Posterior vena cava (tissue), 2 donors: ENCODE measurements at regions not wholly inside any gene's neighbourhood (a gene's known extent, or its start where the extent isn't known, plus 50 kb on each side); places are given as distances from the start of the nearest gene placed in this dataset.
"Not testable (repeated sequence)": the region's sequence is repeated elsewhere in the genome, so short reads cannot be mapped to it uniquely, and the experiment has no call there.

ENCODE experiments used
- DNase-seq: peaks from one replicate; pipeline ENCODE4 v3.0.0-alpha.2; 2020; ENCODE audit warnings: low spot score
- intact Hi-C, 2 donors: fragments of 100-400 bp; cut with DNase I; formaldehyde crosslinking; loops; one replicate each; pipeline versions ENCODE4 v1.14.1 to v1.14.2; 2022 to 2023
- donor health status: DM: yes; HTN: yes; CAD: no.
- donor health status: DM: yes; HTN: yes; CAD: no.

DNA sequence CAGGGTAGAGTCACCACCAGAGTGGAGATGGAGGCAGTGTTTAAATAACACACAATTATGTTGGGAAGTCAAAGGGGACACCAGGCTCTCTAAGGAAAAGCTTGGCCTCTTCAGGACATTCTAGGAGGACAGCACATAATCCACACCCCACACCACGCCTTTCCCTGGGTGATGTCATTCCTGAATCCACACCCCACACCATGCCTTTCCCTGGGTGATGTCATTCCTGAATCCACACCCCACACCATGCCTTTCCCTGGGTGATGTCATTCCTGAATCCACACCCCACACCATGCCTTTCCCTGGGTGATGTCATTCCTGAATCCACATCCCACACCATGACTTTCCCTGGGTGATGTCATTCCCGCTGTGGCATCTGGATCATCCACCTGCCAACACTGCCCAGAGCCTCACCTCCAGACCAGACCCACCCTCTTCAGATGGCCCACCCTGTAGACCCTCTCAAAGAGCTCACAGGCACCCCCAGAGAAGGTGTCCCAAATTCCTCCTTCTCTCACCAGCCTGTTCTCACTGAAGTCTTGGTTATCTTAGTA lies 541.5 kb upstream of the B3GAT1 start:
- intact Hi-C loops, DNase-seq: not testable (repeated sequence)

DNA sequence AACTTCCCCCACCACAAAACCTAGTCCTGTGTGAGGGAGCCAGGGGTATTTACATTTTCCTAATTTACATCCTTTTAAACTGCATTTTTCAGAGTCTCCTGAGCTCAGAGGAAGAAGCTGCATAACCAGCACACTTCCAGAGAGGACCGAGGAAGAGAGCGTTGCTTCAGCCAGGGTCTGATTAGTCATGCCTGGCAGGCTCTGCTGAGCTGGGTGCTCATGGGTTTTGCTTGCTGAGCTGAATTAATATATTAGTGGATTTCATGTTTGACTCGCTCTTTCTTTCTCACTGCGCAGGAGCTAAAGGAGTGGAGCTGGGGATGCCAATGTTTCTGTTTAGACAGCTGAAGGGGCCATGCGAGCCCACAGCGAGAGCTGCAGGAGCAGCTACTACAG lies 539.3 kb upstream of the B3GAT1 start:
- intact Hi-C loops = no loop called here
- DNase-seq = peak; percentile 87

GRCh38 chr11:134950692-134951304 lies 538.8 kb upstream of the B3GAT1 start:
- DNase-seq = no peak
- intact Hi-C loops = no loop called here

GRCh38 chr11:134949121-134950090 lies 537.4 kb upstream of the B3GAT1 start:
- no peak for DNase-seq
- intact Hi-C loops = no loop called here

- DNase-seq = no peak
- intact Hi-C loops = no loop called here
Measured at GRCh38 chr11:134947556-134947955, 535.5 kb upstream of the B3GAT1 start.

DNA sequence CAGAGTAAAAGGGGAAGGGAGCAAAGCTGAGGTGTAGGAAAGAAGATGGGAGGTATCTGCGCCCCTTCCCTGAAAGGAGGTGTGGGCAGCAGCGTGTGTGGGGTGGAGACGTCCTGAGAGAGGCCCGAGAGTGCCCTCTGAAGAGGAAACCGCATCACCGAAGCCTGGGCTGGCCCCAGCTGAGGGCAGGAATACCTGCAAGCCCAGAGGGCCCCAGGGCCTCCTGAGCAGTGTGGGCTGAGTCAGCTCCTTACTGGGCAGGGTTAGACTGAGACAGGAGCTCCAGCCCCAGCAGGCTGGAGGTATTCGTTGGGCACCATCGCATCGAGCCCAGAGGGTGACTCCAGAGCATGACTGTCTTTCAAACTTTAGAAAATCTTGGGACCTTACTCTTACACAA lies 534.0 kb upstream of the B3GAT1 start:
- DNase-seq = no peak
- intact Hi-C loops = no loop called here

GRCh38 chr11:134944986-134945385 lies 532.9 kb upstream of the B3GAT1 start:
- intact Hi-C loops = no loop called here
- DNase-seq = no peak

DNA sequence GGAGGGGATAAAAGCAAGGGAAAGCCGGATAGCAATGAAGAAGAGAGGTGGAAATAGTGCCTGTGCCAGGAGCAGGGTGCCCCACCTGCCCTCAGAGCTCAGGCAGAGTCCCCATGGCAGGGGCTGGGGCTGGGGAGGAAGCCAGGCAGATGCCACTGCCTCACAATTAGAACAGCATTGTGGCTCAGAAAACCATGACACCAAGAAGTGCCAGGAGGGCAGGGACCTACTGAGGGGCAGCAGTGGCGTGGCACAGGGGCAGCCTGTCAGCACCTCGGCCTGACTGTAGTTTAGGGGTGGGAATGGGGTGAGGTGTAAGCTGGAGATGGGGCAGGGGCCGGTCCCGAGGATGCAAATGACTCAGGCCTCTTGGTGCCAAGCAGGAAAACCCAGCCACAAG lies 532.1 kb upstream of the B3GAT1 start:
- DNase-seq = no peak

GRCh38 chr11:134943544-134943943 lies 531.5 kb upstream of the B3GAT1 start:
- DNase-seq = no peak
- intact Hi-C loops = no loop called here

More for the DNA sequence above, 532.1 kb upstream of the B3GAT1 start:
- intact Hi-C loops = no loop called here

- no peak for DNase-seq
- intact Hi-C loops = no loop called here
Measured at GRCh38 chr11:134942681-134943080, 530.6 kb upstream of the B3GAT1 start.

GRCh38 chr11:134941936-134942600 lies 530.0 kb upstream of the B3GAT1 start:
- DNase-seq, intact Hi-C loops: not testable (repeated sequence)

DNA sequence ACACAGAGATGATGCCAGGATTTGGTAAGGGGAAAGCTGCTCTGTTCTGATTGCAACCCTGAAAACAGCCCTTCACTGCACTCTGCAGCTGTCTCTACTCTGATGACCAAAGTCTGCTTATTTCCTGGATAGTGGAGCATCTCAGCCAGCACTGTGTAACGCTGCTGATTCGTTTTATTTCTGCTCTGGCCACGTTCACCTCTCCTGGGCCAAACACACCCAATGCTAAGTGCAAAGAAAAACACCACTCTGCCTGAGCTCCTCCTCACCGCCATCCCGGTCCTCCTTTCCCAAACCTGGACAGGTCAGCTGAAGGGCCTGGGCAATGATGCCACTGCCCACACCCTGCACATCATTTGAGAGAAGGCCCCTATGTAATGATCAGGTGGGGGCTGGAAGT lies 529.3 kb upstream of the B3GAT1 start:
- DNase-seq = no peak
- intact Hi-C loops = no loop called here

- intact Hi-C loops = no loop called here
- DNase-seq = no peak
Measured at GRCh38 chr11:134940441-134941126, 528.5 kb upstream of the B3GAT1 start.

DNA sequence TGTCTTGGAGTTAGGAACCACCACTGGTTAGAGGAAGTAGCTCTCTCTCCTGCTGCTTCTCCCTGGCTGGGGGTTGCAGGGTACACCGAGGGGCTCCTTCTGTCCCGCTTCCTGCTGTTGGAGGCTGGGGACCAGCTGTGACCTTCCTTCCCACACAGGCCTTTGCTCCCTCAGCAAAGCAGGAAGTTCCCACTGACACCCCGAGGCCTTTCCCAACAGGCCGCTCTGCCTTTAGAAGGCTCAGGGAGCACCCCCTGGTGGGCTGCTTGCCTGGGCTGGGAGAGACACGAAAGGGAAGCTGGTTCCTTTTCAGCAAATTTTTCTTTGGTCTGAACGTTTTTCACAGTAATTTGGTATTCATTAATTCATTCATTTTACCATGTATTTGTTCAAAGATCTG lies 527.9 kb upstream of the B3GAT1 start:
- intact Hi-C loops = no loop called here

DNA sequence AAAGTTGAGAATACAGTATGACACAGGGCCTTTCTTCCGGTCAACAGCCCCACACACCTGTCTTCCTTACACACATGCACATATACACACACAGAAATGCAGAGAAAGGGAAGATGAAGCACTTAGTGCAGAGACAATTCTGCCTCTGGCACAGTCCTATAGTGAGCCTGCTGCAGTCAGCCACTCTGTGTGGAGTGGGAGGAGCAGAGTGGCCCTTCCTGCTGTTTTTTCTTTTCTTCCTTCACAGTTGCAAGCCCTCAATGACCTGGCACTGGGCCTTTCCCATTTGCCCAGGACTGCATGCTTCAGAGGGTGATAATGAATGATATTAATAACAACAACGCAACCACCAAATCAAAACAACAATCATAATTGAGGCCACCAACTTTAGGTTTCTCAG lies 527.0 kb upstream of the B3GAT1 start:
- no peak for DNase-seq
- intact Hi-C loops = no loop called here

More for the DNA sequence above, 527.9 kb upstream of the B3GAT1 start:
- DNase-seq = no peak

DNA sequence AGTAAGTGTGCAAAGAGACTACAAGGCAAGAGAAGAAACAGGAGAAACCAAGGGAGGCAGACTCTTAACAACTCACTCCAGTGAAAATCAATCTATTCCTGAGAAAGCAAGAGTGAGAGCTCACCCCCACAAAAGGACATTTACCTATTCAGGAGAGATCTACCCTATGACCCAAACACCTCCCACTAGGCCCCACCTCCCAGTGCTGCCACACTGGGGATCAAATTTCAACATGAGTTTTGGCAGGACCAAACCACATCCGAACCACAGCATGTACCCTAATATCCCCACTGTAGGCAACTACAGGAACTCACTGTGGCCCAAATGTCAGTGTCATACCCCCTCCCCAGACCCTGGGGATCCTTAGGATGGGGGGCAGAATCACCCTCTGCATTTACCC lies 526.2 kb upstream of the B3GAT1 start:
- no peak for DNase-seq
- intact Hi-C loops = no loop called here

GRCh38 chr11:134937193-134937592 lies 525.2 kb upstream of the B3GAT1 start:
- DNase-seq, intact Hi-C loops: not testable (repeated sequence)

GRCh38 chr11:134932761-134933160 lies 520.7 kb upstream of the B3GAT1 start:
- no peak for DNase-seq
- intact Hi-C loops = no loop called here

DNA sequence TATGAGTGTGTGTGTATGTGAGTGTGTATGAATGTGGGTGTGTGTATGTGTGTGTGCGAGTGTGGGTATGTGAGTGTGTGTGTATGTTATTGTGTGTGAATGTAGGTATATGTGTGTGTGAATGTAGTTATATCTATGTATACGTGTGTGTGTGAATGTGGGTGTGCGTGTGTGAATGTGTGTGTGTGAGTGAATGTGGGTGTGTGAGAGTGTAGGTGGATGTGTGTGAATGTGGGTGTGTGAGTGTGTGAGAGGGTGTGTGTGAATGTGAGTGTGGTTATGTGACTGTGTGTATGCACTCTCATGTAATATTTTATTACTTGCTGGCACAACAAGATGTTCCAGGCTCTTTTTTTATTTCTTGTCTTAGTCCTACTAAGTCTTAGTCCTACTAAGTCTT lies 513.4 kb upstream of the B3GAT1 start:
- intact Hi-C loops = no loop called here
- DNase-seq = no peak
